GM12874 (cell line): ENCODE measurements at regions not wholly inside any gene's neighbourhood (a gene's known extent, or its start where the extent isn't known, plus 50 kb on each side); places are given as distances from the start of the nearest gene placed in this dataset.

ENCODE experiments used
- CTCF ChIP-seq: IDR thresholded peaks from 2 replicates; pipeline ENCODE4 v1.5.1; 2011; ENCODE audit warnings: low read depth, mild to moderate bottlenecking, control low read depth, low read length, moderate library complexity; ENCODE audit not compliant: insufficient read depth

GRCh38 chr6:1181939-1182605, 129.8 kb upstream of the FOXQ1 start:
- no peak for TF ChIP-seq CTCF

GRCh38 chr6:1179571-1180459, 132.1 kb upstream of the FOXQ1 start:
- TF ChIP-seq CTCF: no peak

GRCh38 chr6:1178590-1178989, 133.3 kb upstream of the FOXQ1 start:
- no peak for TF ChIP-seq CTCF

GRCh38 chr6:1176567-1176966, 135.3 kb upstream of the FOXQ1 start:
- TF ChIP-seq CTCF: no peak

GRCh38 chr6:1175877-1176276, 136.0 kb upstream of the FOXQ1 start:
- TF ChIP-seq CTCF: no peak

- TF ChIP-seq CTCF: no peak
Measured at GRCh38 chr6:1170794-1171193, 141.1 kb upstream of the FOXQ1 start.

GRCh38 chr6:1164600-1164999, 147.3 kb upstream of the FOXQ1 start:
- no peak for TF ChIP-seq CTCF
